ENCODE measurements at regions not wholly inside any gene's neighbourhood (a gene's known extent, or its start where the extent isn't known, plus 50 kb on each side); places are given as distances from the start of the nearest gene placed in this dataset.

DNA sequence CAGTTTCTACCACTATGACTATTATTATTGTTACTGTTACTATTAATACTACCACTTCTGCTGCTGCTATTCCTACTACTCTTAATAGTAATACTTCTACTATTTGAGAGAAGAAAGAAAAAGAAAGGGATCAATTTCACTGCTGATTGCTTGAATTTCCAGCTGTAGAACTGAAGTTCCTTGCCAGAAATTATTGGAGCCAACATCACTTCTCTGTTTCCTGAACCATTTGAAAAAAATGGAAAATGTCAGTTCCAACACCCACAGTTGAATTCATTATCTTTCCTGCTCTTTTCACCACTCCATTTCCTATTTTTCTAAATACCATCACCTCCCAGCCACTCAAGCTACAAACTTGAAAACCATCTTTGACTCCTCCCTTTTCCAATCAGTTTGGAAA lies 54.1 kb upstream of the PIK3C2G start:
- DNase-seq: no peak

DNA sequence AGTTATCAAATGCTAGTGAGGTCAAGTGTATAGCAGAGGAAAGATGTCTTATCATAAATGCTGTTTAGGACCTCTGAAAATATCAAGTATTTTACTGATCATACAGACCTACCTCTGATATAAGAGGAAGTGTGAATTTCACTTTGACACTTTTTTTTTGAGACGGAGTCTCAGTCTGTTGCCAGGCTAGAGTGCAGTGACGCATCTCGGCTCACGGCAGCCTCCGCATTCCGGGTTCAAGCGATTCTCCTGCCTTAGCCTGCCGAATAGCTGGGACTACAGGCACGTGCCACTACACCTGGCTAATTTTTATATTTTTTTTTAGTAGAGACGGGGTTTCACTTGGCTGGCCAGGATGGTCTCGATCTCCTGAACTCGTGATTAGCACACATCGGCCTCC lies 55.1 kb upstream of the PIK3C2G start:
- no peak for DNase-seq

DNA sequence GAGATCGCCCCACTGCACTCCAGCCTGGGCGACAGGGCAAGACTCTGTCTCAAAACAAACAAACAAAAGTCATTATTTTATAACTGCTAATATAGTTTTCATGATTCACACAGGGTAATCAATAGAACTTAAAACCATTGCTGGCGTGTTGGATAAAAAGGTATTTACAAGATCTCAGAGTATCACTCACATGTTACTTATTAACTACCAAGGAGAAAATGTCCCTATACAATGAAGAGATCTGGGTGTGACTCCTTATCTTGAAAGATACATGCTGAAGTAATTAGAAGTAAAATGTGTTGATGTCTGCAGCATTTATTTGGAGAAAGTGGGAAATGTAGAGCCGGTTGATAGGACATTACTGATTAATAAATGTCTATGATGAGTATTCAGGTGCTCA lies 57.3 kb upstream of the PIK3C2G start:
- no peak for DNase-seq

DNA sequence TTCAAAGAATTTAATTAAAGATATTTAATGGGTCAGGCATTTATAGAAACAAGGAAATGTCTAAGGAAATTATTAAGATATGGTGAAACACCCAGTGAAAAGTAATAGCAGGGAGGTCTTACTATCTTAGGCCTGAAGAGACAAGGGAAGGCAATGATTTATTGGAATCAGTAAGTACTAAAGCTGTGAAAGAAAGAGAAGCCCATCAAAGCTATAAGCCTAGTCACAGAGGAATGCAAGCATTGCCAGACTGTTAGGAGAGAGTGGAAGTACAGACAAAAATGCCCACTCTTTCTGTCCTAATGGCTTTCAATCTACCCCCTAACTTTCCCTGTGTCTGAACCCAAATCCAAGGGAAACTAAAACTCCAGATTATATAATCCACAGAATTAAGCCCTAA lies 69.2 kb upstream of the PIK3C2G start:
- DNase-seq: no peak

DNA sequence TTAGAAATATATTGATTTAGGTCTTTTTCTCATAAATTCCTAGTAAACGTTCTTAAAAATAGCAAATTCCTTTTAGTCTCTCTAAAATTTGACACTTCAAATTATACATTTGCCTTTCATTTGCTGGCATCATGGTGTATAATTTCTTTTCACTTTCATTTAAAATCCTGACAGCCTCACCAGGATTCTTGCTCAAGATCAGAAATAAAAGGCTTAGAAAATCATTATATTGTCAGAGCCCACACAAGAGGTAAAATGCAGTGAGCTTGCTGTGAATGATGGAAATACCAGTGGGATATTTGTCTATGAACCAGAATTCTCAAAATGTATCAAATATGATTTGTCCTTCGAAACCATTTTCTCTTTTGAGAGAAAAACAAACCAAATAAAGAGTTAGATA lies 78.2 kb upstream of the PIK3C2G start:
- no peak for DNase-seq

DNA sequence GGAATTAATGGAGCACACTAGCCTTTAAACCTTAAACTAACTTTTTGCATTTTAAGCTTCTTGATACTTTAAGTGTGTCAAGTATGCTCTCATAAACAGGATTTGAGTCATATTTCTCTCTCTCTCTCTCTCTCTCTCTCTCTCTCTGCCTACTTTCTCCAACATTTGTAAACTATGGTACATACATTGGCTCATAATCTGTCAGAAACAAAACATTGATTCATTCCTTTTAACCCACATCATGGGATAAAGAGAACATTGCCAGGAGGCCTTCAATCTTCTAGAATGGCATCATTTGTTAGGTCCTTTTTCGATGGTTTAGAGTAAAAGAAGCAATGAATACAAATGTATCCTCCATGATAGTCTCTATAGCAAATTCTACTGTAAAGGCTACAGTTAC lies 81.6 kb upstream of the RERGL start:
- no peak for DNase-seq

DNA sequence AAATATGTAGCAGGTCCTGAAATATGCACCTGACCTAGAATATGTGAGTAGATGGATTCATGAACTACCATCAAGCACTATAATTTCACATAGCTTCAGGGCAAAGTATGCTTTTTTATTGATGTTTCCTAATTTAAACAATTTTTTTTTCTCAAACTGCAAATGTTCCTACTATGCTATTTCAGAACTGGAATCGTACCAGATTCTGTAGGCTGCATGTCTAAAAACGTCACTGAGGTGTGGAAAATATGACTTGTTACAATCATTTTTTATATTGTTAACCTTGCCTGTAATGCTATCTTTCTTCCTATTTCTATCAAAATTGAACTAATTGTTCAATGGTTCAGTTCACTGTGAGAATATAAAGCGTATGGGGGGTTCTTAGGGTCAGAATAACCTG lies 78.0 kb upstream of the RERGL start:
- DNase-seq: no peak

DNA sequence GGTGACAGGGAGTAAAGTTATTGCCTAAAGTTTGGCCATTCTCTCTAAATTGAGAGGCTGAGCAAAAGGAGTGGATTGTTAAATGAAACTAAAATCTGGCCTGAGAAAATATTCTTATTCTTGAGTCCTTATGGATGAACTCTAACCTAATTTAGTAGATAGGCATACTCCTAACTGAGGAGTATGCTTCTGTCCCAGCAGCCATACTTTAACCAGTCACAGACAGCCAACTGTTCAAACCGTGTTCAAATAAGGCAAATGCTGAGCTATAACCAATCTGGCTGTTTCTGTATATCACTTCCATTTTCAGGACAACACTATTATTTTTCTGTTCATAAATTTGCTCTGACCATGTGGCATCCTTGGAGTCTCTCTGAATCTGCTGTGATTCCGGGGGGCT lies 75.9 kb upstream of the RERGL start:
- DNase-seq: no peak

DNA sequence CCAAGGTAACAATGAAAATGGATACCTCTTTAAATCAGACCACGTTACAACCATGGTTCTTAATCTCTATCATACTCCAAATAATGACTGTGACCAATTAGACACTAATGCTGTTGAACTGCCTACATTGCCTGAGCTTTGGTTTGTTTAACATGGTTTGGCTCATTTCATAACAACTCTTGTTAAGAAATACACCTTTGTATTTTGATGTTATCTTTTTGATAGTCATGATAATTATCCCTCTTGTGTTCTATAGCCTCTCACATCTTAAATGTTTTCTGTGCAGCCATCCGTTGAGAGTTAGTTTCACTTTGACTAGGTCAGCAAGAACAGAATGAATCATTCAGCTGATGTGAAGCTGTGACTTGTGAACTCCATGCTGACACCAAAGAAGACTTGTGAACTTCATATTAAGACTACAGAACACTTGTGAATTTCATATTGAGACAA lies 75.5 kb upstream of the RERGL start:
- peak; percentile 91 for DNase-seq

DNA sequence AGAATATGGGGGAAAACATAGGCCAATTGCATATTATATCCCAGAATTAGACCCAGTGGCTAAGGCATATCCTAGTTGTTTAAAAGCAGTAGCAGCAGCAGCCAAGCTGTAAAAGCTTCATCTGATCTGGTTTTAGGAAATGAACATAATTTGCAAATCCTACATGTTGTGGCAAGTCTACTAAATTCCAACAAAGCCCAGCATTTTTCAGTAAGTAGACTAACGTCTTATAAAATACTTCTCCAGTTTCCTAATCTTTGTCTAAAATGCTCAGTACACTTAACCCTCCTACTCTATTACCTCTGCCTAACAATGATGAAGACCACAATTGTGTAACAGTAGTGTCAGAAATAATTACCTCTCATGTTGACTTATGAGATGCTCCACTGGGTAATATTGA lies 70.9 kb upstream of the RERGL start:
- DNase-seq: no peak

DNA sequence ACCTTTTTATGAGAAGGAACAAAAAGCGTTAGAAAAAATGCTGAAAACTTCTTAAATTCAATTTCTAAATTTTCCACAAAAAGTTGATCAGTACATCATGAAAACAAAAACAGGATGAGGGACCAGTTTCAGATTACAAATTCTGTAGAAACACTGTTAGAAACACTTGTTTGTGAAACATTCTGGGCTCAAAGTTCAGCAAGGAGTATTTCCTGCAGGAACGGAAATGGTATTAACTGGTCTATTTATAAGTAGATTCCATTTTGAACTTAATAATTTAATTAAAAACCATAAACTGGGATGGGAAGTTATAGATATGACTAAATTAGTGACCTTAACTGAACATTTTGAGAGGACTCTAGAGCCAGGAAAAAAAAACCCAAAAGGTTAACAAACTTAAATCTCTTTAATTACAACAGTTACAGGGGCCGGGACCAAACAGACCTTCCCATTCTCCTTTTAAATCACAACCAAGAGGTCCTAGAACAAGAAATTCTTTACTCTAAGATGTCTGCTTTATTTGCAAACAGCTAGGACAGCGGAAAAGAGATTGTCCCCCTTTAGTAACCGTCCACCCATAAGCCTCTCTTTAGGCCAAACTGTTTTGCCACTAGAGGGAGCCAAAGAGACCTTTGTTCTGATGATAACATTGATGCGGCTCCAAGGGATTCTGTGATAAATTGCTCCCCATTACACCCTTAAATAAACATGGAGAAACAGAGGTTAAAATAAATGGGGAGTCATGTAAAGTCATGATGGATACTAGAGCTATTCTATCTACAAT lies 69.0 kb upstream of the RERGL start:
- peak; percentile 61 for DNase-seq

DNA sequence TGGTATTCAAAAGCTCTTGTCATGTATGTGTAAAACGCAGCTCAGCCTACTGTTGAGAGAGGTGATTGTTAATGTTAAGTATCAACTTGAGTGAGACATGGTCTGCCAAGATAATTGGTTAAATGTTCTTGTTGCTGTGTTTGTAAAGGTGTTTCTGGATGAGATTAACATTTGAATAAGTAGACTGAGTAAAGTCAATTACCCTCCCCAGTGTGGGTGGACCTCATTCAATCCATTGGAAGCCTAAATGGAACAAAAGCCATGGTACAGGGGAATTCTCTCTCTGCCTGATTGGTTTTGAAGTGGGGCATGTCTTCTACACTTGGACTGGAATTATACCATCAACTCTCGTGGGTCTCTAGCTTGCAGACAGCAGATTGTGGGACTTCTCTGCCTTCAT lies 63.8 kb upstream of the RERGL start:
- no peak for DNase-seq

DNA sequence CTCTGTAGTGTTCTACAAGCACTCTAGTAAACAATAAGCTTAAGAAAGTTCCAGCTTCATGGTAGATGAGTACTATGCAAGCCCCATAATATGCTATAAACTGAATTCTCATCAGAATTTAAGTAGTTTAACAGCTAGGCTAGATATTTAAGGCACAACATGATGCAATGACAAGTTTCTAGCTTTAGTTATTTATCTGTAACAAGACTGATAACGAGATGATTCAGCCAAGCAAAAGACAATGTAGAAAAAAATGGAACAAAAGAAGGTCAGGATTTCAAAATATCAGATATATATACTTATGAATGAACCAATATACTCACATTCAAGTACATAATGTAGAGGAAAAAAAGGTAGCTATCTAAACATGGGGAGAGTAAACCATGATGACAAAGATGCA lies 61.0 kb upstream of the RERGL start:
- DNase-seq: no peak

DNA sequence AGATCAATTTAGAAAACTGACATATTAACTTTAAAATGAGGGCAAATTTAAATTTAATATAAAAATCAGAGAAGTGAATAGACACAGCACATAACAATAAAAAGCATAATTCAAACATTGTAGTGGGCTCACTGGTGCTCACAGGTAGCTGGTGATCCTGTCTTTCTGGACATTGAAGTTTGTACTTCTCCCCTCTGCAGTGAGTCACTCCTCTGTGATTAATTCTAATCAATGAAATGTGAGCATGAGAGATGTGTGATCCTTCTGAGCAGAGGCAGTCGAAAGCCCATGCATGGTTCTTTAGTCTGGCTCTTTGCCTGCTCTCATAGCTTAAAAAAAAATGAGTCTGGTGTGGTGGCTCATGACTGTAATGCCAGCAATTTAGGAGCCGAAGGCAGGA lies 59.0 kb upstream of the RERGL start:
- no peak for DNase-seq

DNA sequence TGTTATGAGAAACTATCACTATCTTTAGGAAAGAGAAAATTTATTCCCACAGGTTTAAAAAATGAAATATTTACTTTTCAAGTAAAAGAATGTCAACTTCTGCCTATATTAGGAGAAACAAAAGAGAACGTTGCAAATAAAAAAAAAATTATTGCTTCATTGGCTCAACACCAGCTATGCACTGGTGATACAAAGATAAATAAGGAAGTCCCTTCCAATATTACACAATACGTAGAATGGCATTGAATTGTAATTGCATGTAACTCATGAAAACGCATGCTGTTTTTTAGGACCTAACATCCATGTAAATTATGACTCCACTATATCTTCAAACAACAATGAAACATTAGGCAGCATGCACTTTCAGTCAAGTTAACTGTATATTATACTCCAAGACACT lies 56.4 kb upstream of the RERGL start:
- DNase-seq: no peak

DNA sequence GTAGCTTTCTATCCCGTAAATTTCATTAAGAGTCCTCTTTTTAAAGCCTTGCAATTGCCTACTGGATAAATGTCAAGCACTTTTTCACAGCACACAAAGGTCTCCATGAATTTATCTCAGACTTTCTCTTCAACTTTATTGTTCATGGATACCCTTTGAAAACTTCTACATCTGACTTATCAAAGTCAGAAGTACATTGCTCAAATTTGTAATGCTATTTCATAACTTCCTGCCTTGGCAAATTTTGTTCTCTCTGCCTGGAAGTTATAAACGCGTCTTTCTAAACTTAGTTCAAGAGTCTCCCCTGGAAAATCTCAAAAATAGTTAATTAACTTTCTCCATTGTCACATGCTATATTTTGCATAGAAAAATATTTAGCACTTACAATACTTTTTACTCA lies 55.9 kb upstream of the RERGL start:
- no peak for DNase-seq

DNA sequence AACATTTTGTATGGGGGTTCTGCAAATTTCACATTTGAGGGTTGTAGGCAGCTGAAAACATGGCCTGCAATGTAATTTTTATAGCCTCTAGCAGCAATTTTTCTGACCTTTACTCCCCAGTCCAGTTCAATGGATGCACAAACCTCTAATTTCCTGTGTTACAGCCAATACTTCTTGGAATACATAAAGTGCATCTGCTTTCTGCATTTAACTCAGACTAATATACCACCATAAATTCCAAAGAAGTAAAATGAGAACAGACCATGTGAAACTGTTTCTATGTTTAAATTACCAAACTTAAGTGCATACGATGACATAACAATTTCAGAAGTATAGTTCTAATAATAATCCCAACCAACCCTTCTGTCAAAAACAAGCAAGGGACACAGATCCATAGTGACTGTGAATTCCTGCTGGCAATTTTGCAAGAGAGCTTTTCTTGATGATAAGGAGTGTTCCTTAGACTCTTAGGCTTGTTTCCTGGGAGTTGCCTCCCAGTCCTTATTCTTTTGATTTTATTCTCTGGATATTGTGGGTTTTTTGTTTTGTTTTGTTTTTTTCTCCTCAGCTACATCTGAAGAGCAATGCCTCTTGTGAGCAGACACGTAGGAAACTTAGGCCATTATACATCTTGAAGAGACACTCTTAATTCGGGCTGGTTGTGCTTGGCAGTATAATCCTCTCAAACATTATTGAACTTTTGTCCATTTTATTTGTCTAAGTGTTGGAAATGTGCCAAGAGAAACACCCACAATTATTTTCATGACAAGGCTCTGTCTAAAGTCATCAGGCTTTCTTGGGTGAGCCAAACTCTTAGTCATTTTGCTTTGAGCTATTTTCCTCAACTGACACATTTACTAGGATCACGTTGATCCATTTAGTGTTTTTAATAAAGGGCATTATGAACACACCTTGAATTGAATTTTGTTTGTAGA lies 51.3 kb upstream of the RERGL start:
- DNase-seq: no peak

DNA sequence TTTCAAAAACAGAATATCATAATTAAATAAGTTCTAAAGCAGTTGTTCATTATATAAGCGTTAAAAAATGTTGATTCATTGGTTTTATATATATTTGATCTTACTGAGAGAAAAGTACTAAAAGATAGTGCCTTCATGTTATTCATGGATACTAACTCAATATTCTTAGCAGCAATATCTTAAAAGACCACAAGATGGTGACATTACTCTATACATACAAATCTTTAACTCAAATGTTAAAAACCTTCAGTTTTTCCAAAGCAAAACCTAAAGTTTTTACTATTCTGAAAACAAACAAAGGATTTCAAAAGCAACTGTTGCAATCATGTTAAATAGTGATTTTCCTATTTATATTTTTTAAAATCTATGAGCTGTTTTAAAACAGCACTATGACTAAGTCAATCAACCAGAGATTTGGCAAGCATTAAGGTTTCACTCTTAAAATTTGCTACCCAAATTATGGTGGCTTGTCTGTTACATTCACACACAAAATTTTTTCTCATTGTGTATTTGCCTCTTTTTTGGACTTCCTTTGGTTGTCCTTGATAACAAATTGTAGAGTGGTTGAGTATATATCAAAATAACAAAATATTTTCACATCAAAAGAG lies 50.1 kb upstream of the RERGL start:
- DNase-seq: peak; percentile 6
